GM19372 (cell line): ENCODE measurements at regions not wholly inside any gene's neighbourhood (a gene's known extent, or its start where the extent isn't known, plus 50 kb on each side); places are given as distances from the start of the nearest gene placed in this dataset.
"Not testable (repeated sequence)": the region's sequence is repeated elsewhere in the genome, so short reads cannot be mapped to it uniquely, and the experiment has no call there.

Experiments
- ATAC-seq: cut with Tn5 transposase; IDR thresholded peaks from one replicate; pipeline ENCODE4 v1.9.1; 2021; ENCODE audit warnings: mild to moderate bottlenecking, low read depth, moderate library complexity; ENCODE audit not compliant: unreplicated experiment

GRCh38 chr3:28575746-28576613 lies 227.4 kb upstream of the AZI2 start:
- ATAC-seq: no peak

GRCh38 chr3:28576614-28577200 lies 228.1 kb upstream of the AZI2 start:
- ATAC-seq: no peak

GRCh38 chr3:28577941-28578500 lies 229.4 kb upstream of the AZI2 start:
- ATAC-seq: no peak

GRCh38 chr3:28586325-28586724 lies 237.7 kb upstream of the AZI2 start:
- no peak for ATAC-seq

GRCh38 chr3:28587723-28588122 lies 239.1 kb upstream of the AZI2 start:
- no peak for ATAC-seq

- ATAC-seq: no peak
Observed at GRCh38 chr3:28590216-28590615, 241.6 kb upstream of the AZI2 start.

GRCh38 chr3:28590860-28591259 lies 242.2 kb upstream of the AZI2 start:
- ATAC-seq: no peak

- ATAC-seq: no peak
Observed at GRCh38 chr3:28595372-28595771, 246.7 kb upstream of the AZI2 start.

- ATAC-seq: no peak
Observed at GRCh38 chr3:28597452-28597851, 248.8 kb upstream of the AZI2 start.

- no peak for ATAC-seq
Observed at GRCh38 chr3:28598165-28598564, 249.5 kb upstream of the AZI2 start.

- no peak for ATAC-seq
Observed at GRCh38 chr3:28601291-28601690, 252.7 kb upstream of the AZI2 start.

GRCh38 chr3:28606283-28606682 lies 257.7 kb upstream of the AZI2 start:
- no peak for ATAC-seq

- ATAC-seq: no peak
Observed at GRCh38 chr3:28612232-28612631, 263.6 kb upstream of the AZI2 start.

- no peak for ATAC-seq
Observed at GRCh38 chr3:28613511-28614106, 265.0 kb upstream of the AZI2 start.

- ATAC-seq: no peak
Observed at GRCh38 chr3:28615071-28615470, 266.4 kb upstream of the AZI2 start.

- no peak for ATAC-seq
Observed at GRCh38 chr3:28615971-28616370, 267.3 kb upstream of the AZI2 start.

- ATAC-seq: no peak
Observed at GRCh38 chr3:28617821-28618220, 269.2 kb upstream of the AZI2 start.

GRCh38 chr3:28623106-28623505 lies 274.5 kb upstream of the AZI2 start:
- ATAC-seq: no peak

- no peak for ATAC-seq
Observed at GRCh38 chr3:28624084-28624483, 275.5 kb upstream of the AZI2 start.

- not testable (repeated sequence) for ATAC-seq
Observed at GRCh38 chr3:28627843-28628242, 279.2 kb upstream of the AZI2 start.

GRCh38 chr3:28634019-28634418 lies 285.4 kb upstream of the AZI2 start:
- ATAC-seq: no peak
